PFSK-1 (cell line): ENCODE measurements at regions not wholly inside any gene's neighbourhood (a gene's known extent, or its start where the extent isn't known, plus 50 kb on each side); places are given as distances from the start of the nearest gene placed in this dataset.

Source experiments
- POLR2AphosphoS5 ChIP-seq: IDR thresholded peaks from 2 replicates; pipeline ENCODE4 v1.6.1; 2012; ENCODE audit warnings: low read depth, mild to moderate bottlenecking, control low read depth, low read length, moderate library complexity
- REST ChIP-seq, 2 experiments: IDR thresholded peaks; 2 replicates each; pipeline versions ENCODE4 v1.6.1 to v1.8.0; 2011 to 2012; ENCODE audit warnings: low read depth in 2 of 2, low read length in 2 of 2, control low read depth in 1 of 2, inconsistent platforms in 1 of 2, mild to moderate bottlenecking in 1 of 2, moderate library complexity in 1 of 2; ENCODE audit not compliant: insufficient read depth in 1 of 2
- SIN3A ChIP-seq: IDR thresholded peaks from 2 replicates; pipeline ENCODE4 v1.6.1; 2012; ENCODE audit warnings: mild to moderate bottlenecking, low read length, moderate library complexity, borderline replicate concordance; ENCODE audit not compliant: insufficient read depth
- TAF1 ChIP-seq: IDR thresholded peaks from 2 replicates; pipeline ENCODE4 v1.6.1; 2012; ENCODE audit warnings: low read length, control low read depth, borderline replicate concordance; ENCODE audit not compliant: insufficient read depth

- TF ChIP-seq POLR2AphosphoS5: no peak
- TF ChIP-seq SIN3A: no peak
- TF ChIP-seq TAF1: no peak
- TF ChIP-seq REST (IDR thresholded peaks at IDR 0.05; ENCODE audit: insufficient read depth in 1 of 2, low read depth in 2 of 2, low read length in 2 of 2): no peak
Observed at GRCh38 chr14:97575677-97576076, 778.5 kb downstream of the VRK1 start.
